ENCODE measurements at regions not wholly inside any gene's neighbourhood (a gene's known extent, or its start where the extent isn't known, plus 50 kb on each side); places are given as distances from the start of the nearest gene placed in this dataset.

DNA sequence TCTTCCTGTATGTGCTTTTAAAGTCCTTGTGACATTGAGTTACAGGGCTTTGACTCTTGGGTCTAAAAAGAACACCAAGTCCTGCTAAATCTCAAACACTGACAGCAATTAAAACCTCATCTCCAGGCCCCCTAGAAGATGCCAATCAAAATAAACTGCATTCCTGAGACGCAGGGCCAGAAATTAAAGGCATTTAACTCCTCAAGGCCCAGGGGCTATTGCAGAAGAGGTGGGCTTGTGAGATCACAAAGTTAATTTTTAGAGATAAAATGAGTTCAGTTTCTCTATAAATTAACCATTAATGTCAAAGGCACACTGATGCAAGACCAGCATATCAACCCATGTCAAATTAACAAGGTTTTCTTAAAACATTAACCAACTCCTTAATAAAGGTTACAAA is 145.6 kb upstream of the CARMIL1 start:
- peaks cover 62% of the 10 kb centered on the region for H3K9me3 Mint-ChIP-seq
- ChIA-PET CTCF (no interaction called here), POLR2A (no interaction called here)
- ATAC-seq (no peak), DNase-seq (ENCODE audit: low spot score) (no peak)
- peaks cover 51% of the 10 kb centered on the region for H3K36me3 Mint-ChIP-seq
- H3K4me1 Mint-ChIP-seq = peaks cover 19% of the 10 kb centered on the region
- H3K4me3 Mint-ChIP-seq = no peak overlapping the region
- H3K27ac Mint-ChIP-seq = no peak overlapping the region
- TF ChIP-seq JAZF1 (CRISPR knock-in tag; IDR thresholded peaks at IDR 0.05) (no peak), ZNF219 (CRISPR knock-in tag; IDR thresholded peaks at IDR 0.05; ENCODE audit: borderline replicate concordance) (no peak), EMX1 (CRISPR knock-in tag; IDR thresholded peaks at IDR 0.05) (no peak), TEAD1 (CRISPR knock-in tag; IDR thresholded peaks at IDR 0.05) (no peak)
- peaks cover 2% of the 10 kb centered on the region; the same call in 1 of the 2 replicates for H3K27me3 Mint-ChIP-seq (ENCODE audit: low read depth)

DNA sequence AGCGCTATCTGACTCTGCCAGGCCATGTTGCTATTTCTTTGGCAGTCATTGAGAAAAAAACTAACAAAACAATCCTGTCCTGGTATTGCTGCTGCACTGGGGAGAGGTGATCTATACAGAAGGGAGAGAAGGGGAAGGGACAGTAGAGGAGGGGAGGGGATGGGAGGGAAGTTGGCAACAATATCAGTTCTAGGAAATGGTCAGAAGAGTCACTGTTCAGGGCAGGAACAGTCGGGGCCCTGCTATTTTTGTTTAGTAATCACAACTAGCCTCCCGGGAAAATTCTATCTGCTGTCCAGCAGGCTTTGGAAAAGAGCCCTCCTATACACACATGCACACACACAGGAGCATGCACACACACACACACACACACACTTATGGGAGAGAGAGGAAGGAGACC is 142.3 kb upstream of the CARMIL1 start:
- Mint-ChIP-seq H3K4me1 (no peaks in the 10 kb centered on the region), H3K27me3 (ENCODE audit: low read depth) (peaks cover 2% of the 10 kb centered on the region; the same call in 1 of the 2 replicates), H3K4me3 (no peak overlapping the region), H3K9me3 (peaks cover 51% of the 10 kb centered on the region), H3K36me3 (peaks cover 36% of the 10 kb centered on the region), H3K27ac (no peak overlapping the region)
- ATAC-seq = no peak
- DNase-seq (ENCODE audit: low spot score) = no peak
- CTCF ChIA-PET = no interaction called here
- TF ChIP-seq, protein P1, sequence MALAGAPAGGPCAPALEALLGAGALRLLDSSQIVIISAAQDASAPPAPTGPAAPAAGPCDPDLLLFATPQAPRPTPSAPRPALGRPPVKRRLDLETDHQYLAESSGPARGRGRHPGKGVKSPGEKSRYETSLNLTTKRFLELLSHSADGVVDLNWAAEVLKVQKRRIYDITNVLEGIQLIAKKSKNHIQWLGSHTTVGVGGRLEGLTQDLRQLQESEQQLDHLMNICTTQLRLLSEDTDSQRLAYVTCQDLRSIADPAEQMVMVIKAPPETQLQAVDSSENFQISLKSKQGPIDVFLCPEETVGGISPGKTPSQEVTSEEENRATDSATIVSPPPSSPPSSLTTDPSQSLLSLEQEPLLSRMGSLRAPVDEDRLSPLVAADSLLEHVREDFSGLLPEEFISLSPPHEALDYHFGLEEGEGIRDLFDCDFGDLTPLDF (CRISPR knock-in tag; IDR thresholded peaks at IDR 0.05) = no peak
- TF ChIP-seq, protein P2, sequence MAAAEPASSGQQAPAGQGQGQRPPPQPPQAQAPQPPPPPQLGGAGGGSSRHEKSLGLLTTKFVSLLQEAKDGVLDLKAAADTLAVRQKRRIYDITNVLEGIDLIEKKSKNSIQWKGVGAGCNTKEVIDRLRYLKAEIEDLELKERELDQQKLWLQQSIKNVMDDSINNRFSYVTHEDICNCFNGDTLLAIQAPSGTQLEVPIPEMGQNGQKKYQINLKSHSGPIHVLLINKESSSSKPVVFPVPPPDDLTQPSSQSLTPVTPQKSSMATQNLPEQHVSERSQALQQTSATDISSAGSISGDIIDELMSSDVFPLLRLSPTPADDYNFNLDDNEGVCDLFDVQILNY (CRISPR knock-in tag; IDR thresholded peaks at IDR 0.05) = no peak
- TF ChIP-seq ZBTB21 (CRISPR knock-in tag; IDR thresholded peaks at IDR 0.05; ENCODE audit: borderline replicate concordance) (no peak), ZNF423 (CRISPR knock-in tag; IDR thresholded peaks at IDR 0.05) (no peak), ZNF121 (CRISPR knock-in tag; IDR thresholded peaks at IDR 0.05) (no peak), HMGA2 (CRISPR knock-in tag; IDR thresholded peaks at IDR 0.05) (no peak), CREB1 (CRISPR knock-in tag; IDR thresholded peaks at IDR 0.05) (no peak), GABPB1 (CRISPR knock-in tag; IDR thresholded peaks at IDR 0.05) (no peak), ETV6 (CRISPR knock-in tag; IDR thresholded peaks at IDR 0.05) (no peak), FOXP1 (CRISPR knock-in tag; IDR thresholded peaks at IDR 0.05; ENCODE audit: borderline replicate concordance) (no peak)
- TF ChIP-seq, protein P3, sequence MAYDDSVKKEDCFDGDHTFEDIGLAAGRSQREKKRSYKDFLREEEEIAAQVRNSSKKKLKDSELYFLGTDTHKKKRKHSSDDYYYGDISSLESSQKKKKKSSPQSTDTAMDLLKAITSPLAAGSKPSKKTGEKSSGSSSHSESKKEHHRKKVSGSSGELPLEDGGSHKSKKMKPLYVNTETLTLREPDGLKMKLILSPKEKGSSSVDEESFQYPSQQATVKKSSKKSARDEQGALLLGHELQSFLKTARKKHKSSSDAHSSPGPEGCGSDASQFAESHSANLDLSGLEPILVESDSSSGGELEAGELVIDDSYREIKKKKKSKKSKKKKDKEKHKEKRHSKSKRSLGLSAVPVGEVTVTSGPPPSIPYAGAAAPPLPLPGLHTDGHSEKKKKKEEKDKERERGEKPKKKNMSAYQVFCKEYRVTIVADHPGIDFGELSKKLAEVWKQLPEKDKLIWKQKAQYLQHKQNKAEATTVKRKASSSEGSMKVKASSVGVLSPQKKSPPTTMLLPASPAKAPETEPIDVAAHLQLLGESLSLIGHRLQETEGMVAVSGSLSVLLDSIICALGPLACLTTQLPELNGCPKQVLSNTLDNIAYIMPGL (CRISPR knock-in tag; IDR thresholded peaks at IDR 0.05) = no peak
- TF ChIP-seq, protein P4, sequence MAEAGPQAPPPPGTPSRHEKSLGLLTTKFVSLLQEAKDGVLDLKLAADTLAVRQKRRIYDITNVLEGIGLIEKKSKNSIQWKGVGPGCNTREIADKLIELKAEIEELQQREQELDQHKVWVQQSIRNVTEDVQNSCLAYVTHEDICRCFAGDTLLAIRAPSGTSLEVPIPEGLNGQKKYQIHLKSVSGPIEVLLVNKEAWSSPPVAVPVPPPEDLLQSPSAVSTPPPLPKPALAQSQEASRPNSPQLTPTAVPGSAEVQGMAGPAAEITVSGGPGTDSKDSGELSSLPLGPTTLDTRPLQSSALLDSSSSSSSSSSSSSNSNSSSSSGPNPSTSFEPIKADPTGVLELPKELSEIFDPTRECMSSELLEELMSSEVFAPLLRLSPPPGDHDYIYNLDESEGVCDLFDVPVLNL (CRISPR knock-in tag; IDR thresholded peaks at IDR 0.05; ENCODE audit: borderline replicate concordance, low read depth) = no peak
- TF ChIP-seq, protein P5, sequence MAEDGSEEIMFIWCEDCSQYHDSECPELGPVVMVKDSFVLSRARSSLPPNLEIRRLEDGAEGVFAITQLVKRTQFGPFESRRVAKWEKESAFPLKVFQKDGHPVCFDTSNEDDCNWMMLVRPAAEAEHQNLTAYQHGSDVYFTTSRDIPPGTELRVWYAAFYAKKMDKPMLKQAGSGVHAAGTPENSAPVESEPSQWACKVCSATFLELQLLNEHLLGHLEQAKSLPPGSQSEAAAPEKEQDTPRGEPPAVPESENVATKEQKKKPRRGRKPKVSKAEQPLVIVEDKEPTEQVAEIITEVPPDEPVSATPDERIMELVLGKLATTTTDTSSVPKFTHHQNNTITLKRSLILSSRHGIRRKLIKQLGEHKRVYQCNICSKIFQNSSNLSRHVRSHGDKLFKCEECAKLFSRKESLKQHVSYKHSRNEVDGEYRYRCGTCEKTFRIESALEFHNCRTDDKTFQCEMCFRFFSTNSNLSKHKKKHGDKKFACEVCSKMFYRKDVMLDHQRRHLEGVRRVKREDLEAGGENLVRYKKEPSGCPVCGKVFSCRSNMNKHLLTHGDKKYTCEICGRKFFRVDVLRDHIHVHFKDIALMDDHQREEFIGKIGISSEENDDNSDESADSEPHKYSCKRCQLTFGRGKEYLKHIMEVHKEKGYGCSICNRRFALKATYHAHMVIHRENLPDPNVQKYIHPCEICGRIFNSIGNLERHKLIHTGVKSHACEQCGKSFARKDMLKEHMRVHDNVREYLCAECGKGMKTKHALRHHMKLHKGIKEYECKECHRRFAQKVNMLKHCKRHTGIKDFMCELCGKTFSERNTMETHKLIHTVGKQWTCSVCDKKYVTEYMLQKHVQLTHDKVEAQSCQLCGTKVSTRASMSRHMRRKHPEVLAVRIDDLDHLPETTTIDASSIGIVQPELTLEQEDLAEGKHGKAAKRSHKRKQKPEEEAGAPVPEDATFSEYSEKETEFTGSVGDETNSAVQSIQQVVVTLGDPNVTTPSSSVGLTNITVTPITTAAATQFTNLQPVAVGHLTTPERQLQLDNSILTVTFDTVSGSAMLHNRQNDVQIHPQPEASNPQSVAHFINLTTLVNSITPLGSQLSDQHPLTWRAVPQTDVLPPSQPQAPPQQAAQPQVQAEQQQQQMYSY (CRISPR knock-in tag; IDR thresholded peaks at IDR 0.05) = no peak
- TF ChIP-seq, protein P6, sequence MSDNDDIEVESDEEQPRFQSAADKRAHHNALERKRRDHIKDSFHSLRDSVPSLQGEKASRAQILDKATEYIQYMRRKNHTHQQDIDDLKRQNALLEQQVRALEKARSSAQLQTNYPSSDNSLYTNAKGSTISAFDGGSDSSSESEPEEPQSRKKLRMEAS (CRISPR knock-in tag; IDR thresholded peaks at IDR 0.05) = no peak
- POLR2A ChIA-PET = no interaction called here

Measured in WTC11 (cell line).